ENCODE measurements at regions not wholly inside any gene's neighbourhood (a gene's known extent, or its start where the extent isn't known, plus 50 kb on each side); places are given as distances from the start of the nearest gene placed in this dataset.

GRCh38 chr3:178002113-178002512 lies 534.1 kb upstream of the KCNMB2 start:
- TF ChIP-seq CTCF (conservative IDR thresholded peaks at IDR 0.05; ENCODE audit: low read length) (no peak), EZH2phosphoT487 (IDR thresholded peaks at IDR 0.05; ENCODE audit: borderline replicate concordance) (no peak)

Data from Loucy (cell line).